DND-41 (cell line): ENCODE measurements at regions not wholly inside any gene's neighbourhood (a gene's known extent, or its start where the extent isn't known, plus 50 kb on each side); places are given as distances from the start of the nearest gene placed in this dataset.

Source experiments
- ATAC-seq: fragments of 200-7000 bp; cut with Tn5 transposase; 3 replicates; pipeline ENCODE4 v1.9.1; 2021; ENCODE audit warnings: low read depth; ENCODE audit not compliant: insufficient read depth
- DNase-seq: peaks from one replicate; pipeline ENCODE4 v3.0.0-alpha.2; 2020
- H2AFZ ChIP-seq: 2 replicates; pipeline ENCODE4 v1.6.0; 2012; ENCODE audit warnings: low read depth, low read length
- H3K27ac ChIP-seq: 2 replicates; pipeline ENCODE4 v1.5.1; 2012; ENCODE audit warnings: low read length, inconsistent platforms
- H3K27me3 ChIP-seq: fragments of 200-600 bp; sonication (generic); 2 replicates; pipeline ENCODE4 v1.6.0; 2012; ENCODE audit warnings: low read length, mild to moderate bottlenecking, inconsistent platforms; ENCODE audit not compliant: insufficient read depth, poor library complexity
- H3K36me3 ChIP-seq: 2 replicates; pipeline ENCODE4 v1.5.1; 2012; ENCODE audit warnings: low read length, inconsistent platforms; ENCODE audit not compliant: insufficient read depth
- H3K4me1 ChIP-seq: 2 replicates; pipeline ENCODE4 v1.5.1; 2012; ENCODE audit warnings: mild to moderate bottlenecking, low read length; ENCODE audit not compliant: insufficient read depth
- H3K4me2 ChIP-seq: 2 replicates; pipeline ENCODE4 v1.6.0; 2012; ENCODE audit warnings: mild to moderate bottlenecking, moderate library complexity, low read length, inconsistent platforms; ENCODE audit not compliant: insufficient read depth
- H3K4me3 ChIP-seq, 2 experiments: fragments of 200-600 bp in 1 of 2; shearing (Covaris generic) in 1 of 2; 2 replicates each; pipeline ENCODE4 v1.5.1; 2012 to 2016; ENCODE audit warnings: inconsistent platforms in 2 of 2, low read length in 2 of 2, mild to moderate bottlenecking in 2 of 2, low read depth in 1 of 2, moderate library complexity in 1 of 2
- H3K79me2 ChIP-seq: 2 replicates; pipeline ENCODE4 v1.6.0; 2012; ENCODE audit warnings: low read length, inconsistent platforms; ENCODE audit not compliant: insufficient read depth
- H3K9ac ChIP-seq: 2 replicates; pipeline ENCODE4 v1.6.0; 2012; ENCODE audit warnings: low read depth, mild to moderate bottlenecking, inconsistent platforms, low read length, moderate library complexity
- H3K9me3 ChIP-seq: 2 replicates; pipeline ENCODE4 v1.5.1; 2012; ENCODE audit warnings: low read length, moderate library complexity, mild to moderate bottlenecking, inconsistent platforms; ENCODE audit not compliant: insufficient read depth, severe bottlenecking
- H4K20me1 ChIP-seq: 2 replicates; pipeline ENCODE4 v1.6.0; 2012; ENCODE audit warnings: low read length; ENCODE audit not compliant: insufficient read depth
- EZH2 ChIP-seq: IDR thresholded peaks from 3 replicates; pipeline ENCODE4 v1.6.1; 2012; ENCODE audit warnings: borderline replicate concordance, low read depth, mild to moderate bottlenecking, moderate library complexity, low read length, inconsistent platforms; ENCODE audit not compliant: severe bottlenecking
- TF ChIP-seq, protein P1 (sequence below): IDR thresholded peaks from 2 replicates; pipeline ENCODE4 v1.5.1; 2012; ENCODE audit warnings: borderline replicate concordance, low read length, moderate library complexity, mild to moderate bottlenecking; ENCODE audit not compliant: poor library complexity, severe bottlenecking; ENCODE audit errors: extremely low read depth

DNA sequence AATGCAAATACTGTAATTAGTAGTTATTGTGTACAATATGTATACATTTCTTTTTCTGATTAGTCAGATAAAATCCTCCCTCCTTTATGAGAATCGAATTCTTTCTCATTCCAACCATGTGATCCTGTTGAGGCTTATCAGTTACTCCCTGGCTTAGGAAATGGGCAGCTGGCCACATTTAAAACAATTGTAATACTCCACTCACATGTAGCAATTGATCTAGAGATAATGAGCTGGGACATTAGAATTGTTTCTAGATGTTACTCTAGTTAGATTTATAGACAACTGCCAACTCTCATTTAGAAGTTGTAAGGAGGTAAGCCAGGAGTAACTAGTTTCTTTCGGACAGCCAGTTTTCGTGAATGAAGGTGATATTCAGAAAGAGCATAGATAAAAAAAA, 859.3 kb upstream of the AADAT start:
- H3K27ac ChIP-seq: no peak overlapping the region
- H2AFZ ChIP-seq: no peak overlapping the region
- ATAC-seq (no peak), DNase-seq (no peak)
- H3K79me2 ChIP-seq: no peaks in the 10 kb centered on the region
- H3K36me3 ChIP-seq: no peaks in the 10 kb centered on the region
- no peaks in the 10 kb centered on the region for H3K9me3 ChIP-seq
- H3K4me1 ChIP-seq: no peaks in the 10 kb centered on the region
- no peak overlapping the region for H3K4me3 ChIP-seq
- H3K9ac ChIP-seq: no peak overlapping the region
- no peaks in the 10 kb centered on the region for H3K27me3 ChIP-seq
- no peak for TF ChIP-seq EZH2
- TF ChIP-seq, protein P1, sequence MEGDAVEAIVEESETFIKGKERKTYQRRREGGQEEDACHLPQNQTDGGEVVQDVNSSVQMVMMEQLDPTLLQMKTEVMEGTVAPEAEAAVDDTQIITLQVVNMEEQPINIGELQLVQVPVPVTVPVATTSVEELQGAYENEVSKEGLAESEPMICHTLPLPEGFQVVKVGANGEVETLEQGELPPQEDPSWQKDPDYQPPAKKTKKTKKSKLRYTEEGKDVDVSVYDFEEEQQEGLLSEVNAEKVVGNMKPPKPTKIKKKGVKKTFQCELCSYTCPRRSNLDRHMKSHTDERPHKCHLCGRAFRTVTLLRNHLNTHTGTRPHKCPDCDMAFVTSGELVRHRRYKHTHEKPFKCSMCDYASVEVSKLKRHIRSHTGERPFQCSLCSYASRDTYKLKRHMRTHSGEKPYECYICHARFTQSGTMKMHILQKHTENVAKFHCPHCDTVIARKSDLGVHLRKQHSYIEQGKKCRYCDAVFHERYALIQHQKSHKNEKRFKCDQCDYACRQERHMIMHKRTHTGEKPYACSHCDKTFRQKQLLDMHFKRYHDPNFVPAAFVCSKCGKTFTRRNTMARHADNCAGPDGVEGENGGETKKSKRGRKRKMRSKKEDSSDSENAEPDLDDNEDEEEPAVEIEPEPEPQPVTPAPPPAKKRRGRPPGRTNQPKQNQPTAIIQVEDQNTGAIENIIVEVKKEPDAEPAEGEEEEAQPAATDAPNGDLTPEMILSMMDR: no peak
- H3K4me2 ChIP-seq: no peak overlapping the region
- H4K20me1 ChIP-seq: no peaks in the 10 kb centered on the region

DNA sequence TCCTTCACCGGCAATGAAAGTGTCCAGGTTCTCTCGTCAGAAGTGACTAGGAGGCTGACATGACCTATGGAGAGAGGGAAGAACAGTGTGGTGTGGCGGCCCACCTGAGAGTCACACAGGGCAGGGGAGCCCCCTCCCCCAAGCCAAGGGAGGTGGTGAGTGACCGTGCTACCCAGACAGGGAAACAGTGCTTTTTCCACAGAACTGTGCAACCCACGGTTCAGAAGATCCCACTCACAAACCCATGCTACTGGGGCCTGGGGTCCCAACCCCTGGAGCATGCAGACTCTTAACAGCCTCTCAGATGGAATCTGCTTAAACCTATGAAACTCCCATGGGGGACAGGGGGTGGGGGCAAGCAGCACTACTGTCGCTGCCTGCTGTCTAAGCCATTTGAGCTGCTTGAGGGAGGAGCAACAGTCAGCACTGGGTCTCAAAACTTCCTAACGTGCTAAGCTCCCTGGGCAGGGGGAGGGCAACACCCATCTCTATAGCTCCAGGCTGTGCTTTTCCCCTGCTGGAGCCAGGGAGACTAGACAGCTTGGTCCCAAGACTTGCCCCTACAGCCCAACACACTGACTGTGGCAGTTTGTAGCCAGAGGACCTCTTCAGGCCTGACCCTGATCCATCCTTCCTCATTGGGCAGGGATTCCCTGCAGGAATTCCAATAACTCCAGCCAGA, 850.4 kb upstream of the AADAT start:
- no peak overlapping the region for H3K4me2 ChIP-seq
- no peak for ATAC-seq
- H3K9ac ChIP-seq: no peak overlapping the region
- H3K9me3 ChIP-seq: no peaks in the 10 kb centered on the region
- no peak overlapping the region for H2AFZ ChIP-seq
- H3K27me3 ChIP-seq: no peaks in the 10 kb centered on the region
- H3K4me3 ChIP-seq: no peak overlapping the region
- no peaks in the 10 kb centered on the region for H4K20me1 ChIP-seq
- H3K27ac ChIP-seq: no peak overlapping the region
- no peaks in the 10 kb centered on the region for H3K4me1 ChIP-seq
- TF ChIP-seq, protein P1: no peak
- no peak for TF ChIP-seq EZH2
- DNase-seq: no peak
- H3K36me3 ChIP-seq: no peaks in the 10 kb centered on the region
- H3K79me2 ChIP-seq: no peaks in the 10 kb centered on the region

DNA sequence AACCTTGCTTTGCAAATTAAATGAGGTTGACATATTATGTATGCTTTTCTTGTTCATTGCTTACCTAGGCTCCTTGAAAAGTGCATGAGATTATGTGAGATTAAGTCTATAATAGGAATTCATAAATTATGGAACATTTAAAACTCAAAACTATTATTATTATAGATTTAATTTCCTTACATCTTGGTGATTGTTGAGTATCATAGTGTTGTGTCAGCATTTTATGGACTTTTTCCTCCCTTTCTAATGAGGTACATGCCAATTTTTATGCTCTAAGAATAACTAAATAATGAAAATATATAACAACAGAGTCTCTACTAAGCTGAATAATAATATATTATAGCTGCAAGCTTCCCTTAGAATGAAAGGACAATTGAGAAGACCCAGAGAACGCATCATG, 848.8 kb upstream of the AADAT start:
- Histone ChIP-seq H2AFZ (no peak overlapping the region), H3K27ac (no peak overlapping the region), H3K36me3 (no peaks in the 10 kb centered on the region), H3K27me3 (no peaks in the 10 kb centered on the region), H3K79me2 (no peaks in the 10 kb centered on the region), H3K4me3 (no peak overlapping the region), H3K9me3 (no peaks in the 10 kb centered on the region), H4K20me1 (no peaks in the 10 kb centered on the region), H3K9ac (no peak overlapping the region), H3K4me1 (no peaks in the 10 kb centered on the region), H3K4me2 (no peak overlapping the region)
- ATAC-seq: no peak
- DNase-seq: no peak
- TF ChIP-seq, protein P1: no peak
- TF ChIP-seq EZH2: no peak

DNA sequence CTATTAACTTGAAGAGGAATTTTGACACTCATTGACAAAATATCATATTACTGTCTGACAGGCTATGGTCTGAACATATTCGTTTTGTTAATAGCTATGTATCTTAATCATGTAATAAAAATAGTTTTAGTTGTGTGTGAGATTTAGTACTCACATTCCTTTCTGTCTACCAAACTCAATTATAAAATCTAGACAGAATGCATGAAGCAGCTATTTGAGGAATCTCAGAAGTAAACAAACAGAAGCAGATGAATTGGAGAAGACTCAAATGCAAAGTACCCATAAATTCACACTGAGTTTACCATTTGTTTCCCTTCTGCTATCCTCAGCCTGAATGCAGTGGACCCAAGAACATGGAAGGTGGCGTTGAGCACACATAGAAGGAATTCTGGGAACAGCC, 841.6 kb upstream of the AADAT start:
- Histone ChIP-seq H2AFZ (no peak overlapping the region), H3K9ac (no peak overlapping the region), H3K27me3 (no peaks in the 10 kb centered on the region), H3K27ac (no peak overlapping the region), H3K36me3 (no peaks in the 10 kb centered on the region), H3K4me1 (no peaks in the 10 kb centered on the region), H3K79me2 (no peaks in the 10 kb centered on the region), H3K4me2 (no peak overlapping the region), H3K9me3 (no peaks in the 10 kb centered on the region), H4K20me1 (no peaks in the 10 kb centered on the region), H3K4me3 (no peak overlapping the region)
- no peak for TF ChIP-seq EZH2
- TF ChIP-seq, protein P1: no peak
- ATAC-seq: no peak
- DNase-seq: no peak
